GM18870 (cell line): ENCODE measurements at regions not wholly inside any gene's neighbourhood (a gene's known extent, or its start where the extent isn't known, plus 50 kb on each side); places are given as distances from the start of the nearest gene placed in this dataset.

ENCODE experiments used
- ATAC-seq: cut with Tn5 transposase; IDR thresholded peaks from one replicate; pipeline ENCODE4 v1.9.1; 2021; ENCODE audit warnings: moderate library complexity; ENCODE audit not compliant: unreplicated experiment

DNA sequence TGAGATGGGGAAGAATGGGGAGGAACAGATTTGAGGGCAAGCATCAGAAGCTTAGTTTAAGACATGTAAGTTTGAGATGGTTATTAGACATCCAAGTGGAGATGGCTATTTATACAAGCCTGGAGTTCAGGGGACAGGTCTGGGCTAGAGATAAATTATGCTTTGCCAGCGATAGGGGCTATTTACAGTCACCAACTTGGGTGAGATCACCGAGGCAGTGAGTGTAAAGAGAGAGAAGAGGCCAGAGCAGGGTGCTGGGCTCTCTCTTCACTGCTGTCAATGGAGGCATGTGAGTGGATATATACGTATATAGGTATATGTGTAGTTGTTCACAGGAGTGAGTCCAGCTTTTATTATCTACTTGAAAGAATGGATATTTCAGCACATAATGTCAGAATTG is 81.0 kb downstream of the QPCT start:
- ATAC-seq, result no peak

DNA sequence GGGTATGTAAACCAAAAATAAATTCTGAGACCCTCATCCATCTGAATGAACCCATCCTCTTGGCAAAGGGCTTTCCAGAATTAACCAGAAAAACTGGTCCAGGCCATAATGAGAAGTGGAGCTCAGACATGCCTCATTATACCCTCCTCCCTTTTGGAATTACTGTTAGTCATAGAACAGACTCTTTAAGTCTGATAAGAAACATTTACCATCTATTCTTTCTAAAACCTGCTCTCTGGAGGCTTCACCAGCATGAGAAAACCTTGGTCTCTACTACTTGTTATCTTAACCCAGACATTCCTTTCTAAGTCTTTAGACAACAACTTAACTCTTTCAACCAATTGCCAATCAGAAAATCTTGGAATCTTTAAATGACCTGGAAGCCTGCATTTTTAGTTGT is 82.8 kb downstream of the QPCT start:
- ATAC-seq, result no peak

DNA sequence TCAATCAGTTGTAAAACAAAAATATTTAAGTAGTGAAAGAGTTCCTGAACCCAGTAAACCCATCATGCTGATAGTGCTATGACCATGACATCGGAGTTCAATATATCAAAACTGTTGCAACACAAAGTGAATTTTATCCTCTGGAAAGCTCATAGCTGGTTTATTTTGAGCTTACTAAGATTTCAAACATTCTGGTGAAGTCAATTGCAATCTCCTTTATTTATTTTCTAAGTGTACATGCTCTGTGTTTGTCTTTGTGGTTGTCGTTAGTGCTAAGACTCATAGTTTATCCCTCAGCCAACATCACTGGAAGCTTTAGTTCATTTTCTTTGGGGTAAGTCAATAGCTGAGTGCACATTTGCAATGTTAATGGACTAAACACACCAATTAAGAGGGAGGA is 91.9 kb downstream of the QPCT start:
- ATAC-seq, result no peak

DNA sequence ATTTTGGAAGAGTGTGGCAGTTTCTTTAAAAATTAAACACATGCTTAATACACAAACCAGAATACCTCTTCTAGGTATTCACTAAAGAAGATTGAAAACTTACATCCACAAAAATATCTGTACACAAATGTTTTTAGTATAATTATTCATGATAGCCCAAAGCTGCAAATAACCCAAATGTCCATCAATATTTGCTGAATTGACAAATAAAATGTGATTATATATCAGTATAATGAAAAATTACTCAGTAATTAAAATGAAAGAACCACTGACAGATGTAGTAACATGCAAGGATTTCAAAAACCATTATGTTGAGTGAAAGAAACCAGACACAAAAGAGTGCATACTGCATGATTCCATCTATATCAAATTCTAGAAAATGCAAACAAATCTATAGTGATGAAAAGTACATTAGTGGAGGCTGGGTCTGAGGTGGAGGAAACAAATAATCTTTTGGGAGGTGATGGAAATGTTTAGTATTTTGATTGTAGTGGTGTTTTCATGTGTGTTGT is 94.8 kb downstream of the QPCT start:
- ATAC-seq, result no peak

DNA sequence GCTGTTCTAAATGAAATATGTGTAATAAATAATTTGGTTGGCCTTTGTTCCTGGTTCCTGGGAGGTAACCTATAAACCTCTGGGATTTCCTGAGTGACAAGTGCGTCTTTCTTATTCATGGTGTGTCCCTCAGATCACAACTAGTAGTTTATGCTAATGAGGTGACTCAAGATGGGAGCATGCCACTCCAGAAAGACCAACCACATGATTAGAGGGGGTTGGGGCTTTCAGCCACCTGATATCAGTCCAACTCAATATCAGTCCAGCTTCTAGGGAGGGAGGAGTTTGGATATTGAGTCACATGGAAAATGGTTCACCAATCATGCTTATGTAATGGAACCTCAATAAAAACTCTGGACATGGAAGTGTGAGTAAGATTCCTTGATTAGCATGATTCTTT is 96.6 kb downstream of the QPCT start:
- ATAC-seq, result no peak

DNA sequence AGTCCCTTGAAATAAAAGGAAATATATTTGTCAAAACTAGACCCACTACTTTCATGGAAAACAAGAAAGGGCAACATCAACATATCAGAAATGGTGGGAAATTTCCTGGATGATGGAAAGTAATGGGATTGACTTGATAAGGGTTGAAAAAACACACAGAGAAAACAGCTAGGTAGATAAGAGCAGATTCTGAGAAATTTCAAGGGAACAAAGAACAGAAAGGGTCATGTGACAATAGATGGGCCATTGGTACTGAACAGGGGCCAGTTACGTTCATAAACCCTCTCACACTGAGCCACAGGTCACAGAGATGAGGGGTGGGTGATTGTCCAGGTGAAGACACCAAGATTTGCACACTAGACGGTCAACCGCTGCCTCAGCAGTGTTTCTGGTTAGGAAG is 98.7 kb downstream of the QPCT start:
- ATAC-seq, result no peak

DNA sequence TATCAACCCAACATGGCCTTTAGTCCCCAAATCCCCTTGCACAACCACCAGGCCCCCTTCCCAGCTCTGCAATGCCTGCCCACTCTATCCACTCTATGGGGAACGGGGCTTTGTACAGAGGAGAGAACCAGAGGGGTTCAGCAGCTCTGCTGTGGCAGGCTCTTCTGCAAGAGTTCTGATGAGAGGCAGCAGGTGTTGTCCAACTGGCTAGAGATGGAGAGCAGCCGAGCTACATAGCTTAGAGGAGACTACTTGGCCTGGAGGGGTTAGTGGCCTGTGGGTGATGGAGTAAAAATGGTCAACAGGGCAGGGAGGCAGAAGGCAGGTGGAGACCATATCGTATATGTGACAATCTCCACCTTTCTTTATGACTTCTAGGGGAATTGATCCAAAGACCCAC is 103.0 kb downstream of the QPCT start:
- ATAC-seq, result no peak

DNA sequence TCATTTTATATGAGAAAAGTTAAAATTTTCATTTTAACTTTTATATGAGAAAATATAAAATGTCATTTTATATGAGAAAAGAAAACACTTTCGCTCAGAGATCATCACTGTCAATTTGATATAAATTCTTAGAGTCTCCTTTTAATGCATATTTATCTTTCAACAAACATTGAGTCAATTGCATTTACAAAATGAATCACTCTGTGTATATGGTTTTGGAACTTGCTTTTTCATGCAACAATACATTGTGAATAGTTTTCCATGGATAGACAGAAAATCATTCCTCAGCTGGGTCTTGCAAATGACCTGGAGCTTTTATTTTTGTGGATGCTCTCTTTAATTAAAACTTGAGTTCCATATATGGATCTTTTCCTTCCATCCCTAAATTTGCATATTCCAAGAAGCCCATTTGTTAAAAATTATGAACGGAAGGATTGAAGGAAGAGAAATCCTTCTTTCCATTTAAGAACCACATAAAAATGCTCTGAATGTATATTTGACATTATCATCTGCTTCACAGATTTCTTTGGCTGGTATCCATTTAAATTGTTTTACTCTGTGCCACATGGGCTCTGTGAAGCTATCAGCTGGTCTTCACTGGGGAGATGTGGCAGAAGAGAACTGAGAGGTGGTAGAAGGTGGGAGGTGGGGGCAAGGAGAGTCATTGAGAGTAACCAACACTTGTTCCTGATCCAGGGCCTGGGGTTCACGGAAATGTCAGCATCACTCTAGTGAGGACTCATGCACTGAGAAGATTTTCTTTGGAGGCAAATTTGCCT is 104.1 kb downstream of the QPCT start:
- no peak for ATAC-seq

DNA sequence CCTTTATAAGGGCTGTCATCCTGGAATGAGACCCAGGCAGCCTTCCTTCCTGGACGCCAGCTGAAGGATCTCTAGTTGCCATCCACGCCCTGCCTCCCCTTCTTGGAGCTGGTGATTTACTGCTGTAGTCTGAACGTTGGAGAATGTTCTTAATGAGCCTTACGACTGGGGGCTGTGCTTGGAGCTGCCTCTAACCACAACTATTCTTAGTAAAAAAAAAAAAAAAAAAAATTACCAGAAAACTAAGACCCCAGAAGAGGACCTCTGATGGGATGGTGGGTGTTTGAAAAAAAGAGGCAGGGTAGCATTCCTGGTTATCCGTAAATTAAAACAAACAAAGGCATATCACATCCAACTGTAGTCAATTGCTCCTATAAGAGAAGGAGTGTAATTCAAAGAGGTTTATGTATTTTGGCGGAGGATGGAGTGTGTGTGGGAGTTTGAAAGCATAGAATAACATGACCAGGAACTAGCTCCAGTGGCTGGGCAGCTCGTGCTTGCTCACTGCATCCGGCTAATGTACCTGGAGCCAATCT is 105.4 kb downstream of the QPCT start:
- no peak for ATAC-seq

DNA sequence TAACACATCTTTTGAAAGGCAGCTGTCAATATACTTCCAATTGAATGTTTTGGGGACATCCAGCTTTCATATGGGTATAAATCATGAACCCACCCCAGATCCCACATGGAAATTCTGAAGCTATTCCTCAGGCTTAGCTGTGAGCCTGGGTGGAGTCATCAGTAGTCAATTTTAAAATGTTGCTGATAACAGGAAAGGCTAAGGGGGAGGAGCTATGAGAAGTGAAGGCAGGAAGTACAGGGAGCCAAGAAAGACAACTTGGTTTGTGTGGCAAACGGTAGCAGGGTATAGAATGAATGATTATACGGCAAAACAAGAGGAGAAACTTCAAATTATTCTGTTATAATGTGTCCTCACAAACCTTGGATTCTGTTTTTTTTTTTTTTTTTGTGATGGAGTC is 108.6 kb downstream of the QPCT start:
- no peak for ATAC-seq

DNA sequence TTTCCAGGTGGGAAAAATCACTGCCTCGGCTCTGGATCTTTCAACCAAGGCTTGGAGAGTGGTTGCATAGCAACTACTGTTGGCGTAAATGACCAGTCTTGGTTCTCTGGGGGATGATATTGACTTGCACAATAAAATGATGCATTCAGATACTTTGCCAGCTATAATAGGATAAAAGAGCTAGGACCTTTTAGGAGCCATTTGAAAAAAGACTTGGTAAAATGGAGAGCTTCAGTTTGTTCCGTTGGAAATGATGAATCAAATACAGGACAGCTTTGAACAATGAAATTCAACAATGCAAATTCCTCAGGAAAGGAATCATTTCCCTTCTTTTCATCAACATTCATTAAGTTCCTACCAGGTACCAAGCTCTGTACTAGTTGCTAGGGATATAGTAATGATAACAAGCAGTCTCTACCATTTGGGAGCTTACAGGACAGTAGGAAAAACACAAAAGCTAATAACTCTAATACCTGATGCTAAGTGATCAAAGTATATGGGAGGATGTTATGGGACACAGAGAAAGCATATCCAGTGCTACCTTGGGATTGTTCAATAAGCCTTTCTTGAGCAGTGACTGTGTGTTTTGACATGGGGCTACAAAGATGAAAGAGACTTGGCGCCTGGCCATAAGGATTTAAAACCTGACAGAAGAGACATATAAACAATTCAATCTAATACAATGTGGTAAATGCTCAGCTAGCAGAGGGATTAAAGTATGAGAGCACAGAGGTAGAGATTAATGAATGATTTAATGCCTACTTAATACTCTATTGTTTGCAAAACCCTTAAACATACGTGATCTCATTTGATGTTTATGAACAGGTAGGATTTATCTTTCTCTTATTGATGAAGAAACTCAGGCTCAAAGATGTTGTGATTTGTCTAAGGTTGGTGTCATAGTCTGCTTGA is 110.7 kb downstream of the QPCT start:
- no peak for ATAC-seq

DNA sequence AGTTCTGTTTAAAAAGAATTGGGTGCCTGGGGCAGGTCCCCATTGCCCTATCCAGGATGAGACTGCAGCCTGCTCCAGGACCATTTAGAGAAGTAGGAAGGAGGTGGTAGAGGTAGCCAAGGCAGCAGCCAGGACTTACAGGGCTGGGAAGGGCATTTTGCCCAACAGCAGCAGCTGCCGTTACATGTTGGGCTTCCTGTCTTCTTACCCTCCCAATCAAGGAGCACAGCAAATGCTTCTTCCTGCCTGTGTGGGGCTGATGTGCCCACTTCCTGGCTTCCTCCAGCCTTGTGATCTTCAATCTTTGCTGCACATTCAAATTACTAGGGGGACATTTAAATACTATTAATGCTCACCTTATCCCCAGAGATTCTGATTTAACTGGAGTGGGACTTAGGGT is 112.0 kb downstream of the QPCT start:
- ATAC-seq, result no peak

DNA sequence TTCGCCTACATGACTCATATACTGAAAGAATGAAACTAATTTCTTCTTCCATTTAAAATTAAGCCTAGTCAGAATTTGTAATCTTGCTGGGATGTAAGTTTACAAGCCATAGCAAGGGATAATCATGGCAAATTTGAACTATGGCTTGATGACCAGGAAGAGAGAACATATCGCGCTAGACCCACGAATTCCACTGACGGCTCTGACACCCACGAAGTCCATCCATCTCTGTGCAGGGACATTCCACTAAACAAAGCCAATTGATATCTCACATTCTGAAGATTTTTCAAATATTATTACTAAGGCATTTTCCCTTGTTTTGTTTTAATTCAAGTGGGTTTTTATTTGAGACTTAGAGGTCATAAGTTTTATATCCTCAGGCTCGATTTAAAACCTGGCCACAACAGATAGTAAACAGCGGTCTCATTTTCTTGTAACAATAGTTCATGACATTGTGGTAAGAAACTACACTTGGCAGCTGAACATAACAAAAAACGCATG is 113.0 kb downstream of the QPCT start:
- ATAC-seq, result no peak

DNA sequence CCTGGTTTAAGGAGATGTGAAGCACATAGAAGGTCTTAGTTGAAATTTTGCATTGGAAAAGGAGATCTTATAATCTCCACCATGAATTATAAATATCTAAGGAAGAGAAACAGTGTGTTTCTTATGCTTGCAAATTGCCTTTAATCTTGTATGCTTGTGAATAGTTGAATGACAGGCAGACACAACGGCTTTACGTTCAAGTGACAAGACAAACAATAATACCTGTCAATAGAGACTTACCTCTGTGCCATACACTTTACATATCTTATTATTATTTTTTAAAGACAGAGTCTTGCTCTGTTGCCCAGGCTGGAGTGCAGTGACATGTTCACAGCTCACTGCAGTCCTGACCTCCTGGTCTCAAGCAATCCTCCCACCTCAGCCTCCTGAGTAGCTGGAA is 113.7 kb downstream of the QPCT start:
- no peak for ATAC-seq

DNA sequence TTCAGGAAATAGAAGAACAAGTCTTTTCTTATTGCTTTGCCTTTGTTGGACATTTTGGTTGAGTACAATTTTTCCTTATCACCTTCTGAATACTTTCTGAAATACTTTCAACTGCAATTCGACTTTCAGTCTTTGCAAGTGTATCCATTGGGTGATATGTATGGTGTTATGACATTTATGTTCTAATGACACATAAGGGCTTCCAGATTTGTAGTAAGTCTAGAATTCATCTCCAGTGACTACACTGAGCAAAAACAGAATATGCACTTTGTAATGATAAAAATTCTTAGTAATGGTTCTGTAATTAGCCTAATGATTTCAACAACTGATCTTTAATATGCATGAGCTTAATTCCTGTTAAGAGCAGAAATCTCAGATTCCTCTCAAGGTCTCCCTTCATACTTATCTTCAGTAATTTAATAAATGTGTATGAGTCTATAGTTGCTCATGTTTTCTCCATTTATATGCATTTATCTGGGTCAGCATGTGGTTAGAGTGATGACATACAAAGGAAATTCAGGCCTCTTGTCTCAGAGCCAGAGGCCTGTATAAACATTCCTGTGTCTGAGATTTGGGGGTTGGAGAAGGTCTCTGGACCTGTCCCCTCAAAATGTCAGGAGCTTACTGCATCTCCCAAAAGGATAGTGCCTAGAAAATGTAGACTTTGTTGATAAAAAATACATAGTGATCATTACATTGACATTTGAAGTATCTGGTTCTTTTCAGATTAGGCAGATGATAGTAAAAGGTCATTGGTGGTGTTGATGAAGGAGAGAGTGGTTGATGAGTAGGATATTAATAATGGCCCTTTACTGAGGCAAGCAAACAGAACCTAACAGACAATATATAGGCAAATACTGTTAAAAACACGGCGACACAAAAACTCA is 114.9 kb downstream of the QPCT start:
- no peak for ATAC-seq

DNA sequence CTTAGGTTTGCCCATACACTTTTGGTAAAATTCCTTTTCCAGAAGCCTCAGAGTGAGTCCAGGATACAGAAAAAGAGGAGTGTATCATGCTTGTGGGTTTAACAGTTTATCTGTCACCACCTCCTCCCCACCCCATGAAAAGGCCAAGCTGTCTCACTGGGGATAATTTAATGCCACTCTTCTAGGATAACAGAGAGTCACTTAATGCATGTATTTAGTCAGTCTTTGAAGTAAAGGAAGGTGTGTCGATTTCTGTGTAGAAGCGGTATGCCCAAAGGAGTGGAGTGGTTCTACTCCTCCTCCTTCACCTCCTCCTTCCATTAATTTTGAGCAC is 116.4 kb downstream of the QPCT start:
- no peak for ATAC-seq

DNA sequence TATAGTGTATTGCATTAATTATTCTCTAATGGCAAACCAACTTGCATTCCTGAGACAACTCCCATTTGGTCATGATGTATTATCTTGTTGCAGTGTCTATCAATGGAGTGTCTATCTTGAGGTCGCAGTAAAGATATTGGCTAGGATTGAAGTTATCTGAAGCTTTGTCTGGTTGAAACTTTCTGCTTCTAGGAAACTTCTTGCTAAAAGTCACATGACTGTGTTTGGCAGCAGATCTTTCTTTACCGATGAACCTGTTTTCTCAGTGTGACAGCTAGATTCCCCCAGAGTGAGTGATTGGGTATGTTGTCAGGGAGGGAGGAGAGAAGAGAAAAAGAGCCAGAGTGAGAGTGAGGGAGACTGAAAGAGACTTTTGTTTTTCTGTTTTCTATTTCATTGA is 119.6 kb downstream of the QPCT start:
- ATAC-seq, result no peak

DNA sequence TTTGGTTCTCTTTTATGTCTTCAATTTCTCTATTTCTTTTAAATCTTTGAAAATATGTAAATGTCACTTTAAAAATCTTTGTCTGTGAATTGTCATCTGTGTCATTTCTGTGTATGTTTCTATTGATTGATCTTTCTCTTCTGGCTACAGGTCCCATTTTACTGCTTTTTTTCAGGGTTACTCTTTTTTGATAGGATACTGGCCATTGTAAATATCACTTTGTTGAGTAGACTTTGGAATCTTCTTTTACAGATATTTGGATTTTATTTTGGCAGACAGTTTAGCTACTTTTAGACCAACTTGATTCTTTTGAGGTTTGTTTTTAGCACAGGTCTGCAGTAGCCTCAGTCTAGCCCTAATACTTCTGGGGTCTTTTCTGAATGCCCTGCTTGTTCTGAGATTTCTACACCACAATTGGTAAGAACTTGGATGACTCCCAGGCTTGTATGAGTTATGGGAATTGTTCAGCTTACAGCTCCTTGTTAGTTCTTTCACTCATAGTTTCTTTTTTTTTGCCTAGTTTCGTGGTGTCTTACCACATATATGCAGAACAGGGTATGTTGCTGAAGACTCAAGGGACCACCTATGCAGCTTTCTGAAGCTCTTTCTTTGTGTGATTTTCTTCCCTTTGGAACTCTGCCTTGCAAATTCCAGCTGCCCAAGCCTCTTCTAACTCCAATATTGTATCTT is 122.2 kb downstream of the QPCT start:
- ATAC-seq, result no peak

DNA sequence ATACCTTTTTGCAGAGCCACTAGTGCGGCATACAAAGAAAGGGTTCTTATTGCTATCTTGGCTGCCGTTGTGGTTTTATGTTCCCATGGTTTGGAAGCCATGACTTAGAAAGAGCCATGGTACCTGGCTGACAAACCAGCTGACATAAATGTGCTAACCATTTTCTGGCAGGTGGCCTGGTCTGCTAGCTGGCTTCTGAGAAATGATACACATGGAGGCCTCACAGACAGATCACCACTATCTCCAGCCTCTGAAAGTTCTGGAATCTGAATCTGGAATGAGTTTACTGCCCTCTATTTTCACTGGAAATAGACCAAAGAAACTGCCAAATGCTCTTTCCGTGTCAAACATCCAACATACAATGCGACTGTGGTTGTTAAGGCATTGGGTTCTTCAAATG is 123.7 kb downstream of the QPCT start:
- no peak for ATAC-seq

DNA sequence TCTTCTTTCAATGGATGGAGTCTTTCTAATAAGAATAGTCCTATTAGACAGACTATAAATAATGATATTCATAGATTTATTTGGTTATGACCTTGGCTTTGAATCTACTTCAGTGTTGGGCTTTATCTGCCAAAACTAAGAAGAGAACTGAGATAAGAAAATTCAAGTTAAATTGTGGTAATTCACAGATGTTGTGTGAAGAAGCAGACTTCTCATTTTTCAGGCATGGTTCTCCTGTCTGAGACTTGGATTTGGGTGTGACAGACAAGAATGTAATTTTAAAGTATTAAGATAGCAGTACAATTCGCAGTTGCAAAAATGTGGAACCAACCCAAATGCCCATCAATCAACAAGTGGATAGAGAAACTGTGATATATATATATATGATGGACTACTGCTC is 124.7 kb downstream of the QPCT start:
- ATAC-seq, result no peak
